Superior temporal gyrus (tissue), 1 donor: ENCODE measurements at regions not wholly inside any gene's neighbourhood (a gene's known extent, or its start where the extent isn't known, plus 50 kb on each side); places are given as distances from the start of the nearest gene placed in this dataset.

Experiments used
- DNase-seq: peaks from one replicate; pipeline ENCODE4 v3.0.0-alpha.2; 2016; ENCODE audit errors: extremely low spot score

DNA sequence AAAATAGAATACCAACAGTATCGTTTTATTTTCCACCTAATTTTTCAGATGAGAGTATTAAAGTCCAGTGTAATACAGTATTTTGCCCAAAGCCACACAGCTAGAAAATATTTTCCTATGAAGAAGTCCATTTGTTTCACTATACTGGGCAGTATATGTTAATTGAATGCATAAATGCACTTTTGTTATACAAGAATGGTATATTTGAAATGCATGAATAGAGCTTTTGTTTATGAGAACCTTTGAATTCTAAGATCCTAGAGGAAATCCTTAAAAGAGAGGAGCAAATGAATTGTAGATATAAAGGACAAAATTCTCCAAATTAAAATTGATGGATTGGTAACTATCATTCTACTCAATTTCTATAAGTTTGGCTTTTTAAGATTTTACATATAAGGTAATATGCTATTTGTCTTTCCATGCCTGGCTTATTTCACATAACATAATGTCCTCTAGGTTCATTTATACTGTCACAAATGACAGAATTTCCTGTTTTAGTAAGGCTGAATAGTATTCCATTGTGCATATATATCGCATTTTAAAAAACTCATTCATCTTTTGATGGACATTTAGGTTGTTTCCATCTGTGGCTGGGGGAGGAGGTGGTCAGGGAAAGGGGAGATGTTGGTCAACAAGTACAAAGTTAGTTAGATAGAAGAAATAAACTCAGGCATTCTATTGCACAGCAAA is 136.6 kb upstream of the DCN start:
- DNase-seq, result no peak

DNA sequence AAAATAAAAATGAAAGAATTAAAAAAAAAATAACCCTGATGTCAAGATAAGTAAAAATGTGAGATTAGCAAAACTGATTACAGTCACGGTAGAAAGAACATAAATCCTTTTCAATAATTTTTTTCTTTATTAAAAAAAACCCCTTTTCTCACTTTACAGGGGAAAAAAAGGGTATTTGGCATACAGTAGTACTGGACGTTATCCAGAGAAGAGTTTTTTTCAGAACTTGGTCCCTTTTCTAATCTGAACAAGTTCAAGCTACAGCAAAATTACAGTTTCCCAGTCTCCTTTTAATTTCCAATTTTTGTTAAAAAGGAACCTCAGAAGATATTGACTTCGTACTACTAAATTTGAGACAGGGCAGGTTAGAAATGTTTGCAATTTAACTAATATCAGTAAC is 134.7 kb upstream of the DCN start:
- no peak for DNase-seq

- DNase-seq, result no peak
Measured at GRCh38 chr12:91316907-91317269, 134.3 kb upstream of the DCN start.

GRCh38 chr12:91316161-91316906 is 133.7 kb upstream of the DCN start:
- DNase-seq, result no peak

- DNase-seq, result no peak
Measured at GRCh38 chr12:91311081-91311480, 128.5 kb upstream of the DCN start.

GRCh38 chr12:91309450-91309849 is 126.8 kb upstream of the DCN start:
- DNase-seq, result no peak

GRCh38 chr12:91307957-91308670 is 125.5 kb upstream of the DCN start:
- no peak for DNase-seq

- no peak for DNase-seq
Measured at GRCh38 chr12:91290354-91290753, 107.7 kb upstream of the DCN start.

- no peak for DNase-seq
Measured at GRCh38 chr12:91289906-91290305, 107.3 kb upstream of the DCN start.

- no peak for DNase-seq
Measured at GRCh38 chr12:91289072-91289471, 106.5 kb upstream of the DCN start.

DNA sequence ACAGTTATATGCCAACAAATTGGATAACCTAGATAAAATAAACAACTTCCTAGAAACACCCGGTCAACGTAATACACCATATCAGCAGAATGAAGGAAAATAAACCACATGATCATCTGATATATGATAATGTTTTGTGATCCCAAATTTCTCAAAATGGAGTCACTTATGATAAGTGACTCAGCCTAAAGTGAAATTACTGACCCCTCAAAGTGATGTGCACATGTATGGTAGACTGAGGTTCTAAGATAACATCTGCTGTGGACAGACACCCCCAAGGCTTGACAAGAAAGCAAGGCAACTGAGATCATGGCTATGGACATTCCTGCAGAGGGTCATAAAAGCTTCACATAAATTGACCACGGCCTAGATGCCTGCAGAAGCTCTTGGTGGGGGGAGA is 105.1 kb upstream of the DCN start:
- DNase-seq, result no peak

- DNase-seq, result no peak
Measured at GRCh38 chr12:91278126-91278525, 95.5 kb upstream of the DCN start.

GRCh38 chr12:91276509-91276908 is 93.9 kb upstream of the DCN start:
- no peak for DNase-seq

GRCh38 chr12:91275321-91275720 is 92.7 kb upstream of the DCN start:
- DNase-seq, result no peak

GRCh38 chr12:91274916-91275315 is 92.3 kb upstream of the DCN start:
- peak; percentile 57 for DNase-seq

DNA sequence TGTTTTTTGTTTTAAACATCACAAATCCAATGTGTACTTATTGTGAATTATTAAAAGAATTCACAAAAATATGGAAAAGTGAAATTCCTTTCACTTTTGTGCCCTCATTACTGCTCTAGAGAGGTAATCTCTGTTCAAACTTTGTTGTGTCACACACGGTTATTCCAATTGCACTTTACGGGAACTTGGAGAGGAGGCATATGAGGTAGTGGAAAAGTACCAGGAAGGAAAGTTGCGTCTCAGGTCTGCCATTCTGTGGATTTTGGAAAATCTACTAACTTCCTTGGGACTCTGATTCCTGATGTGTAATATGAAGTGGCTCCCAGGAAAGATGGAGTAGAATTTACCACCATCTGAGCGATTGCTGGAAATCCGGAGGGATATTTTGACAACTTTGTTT is 90.9 kb upstream of the DCN start:
- DNase-seq, result no peak

- DNase-seq, result no peak
Measured at GRCh38 chr12:91272461-91273063, 89.9 kb upstream of the DCN start.

- no peak for DNase-seq
Measured at GRCh38 chr12:91271185-91271584, 88.6 kb upstream of the DCN start.

DNA sequence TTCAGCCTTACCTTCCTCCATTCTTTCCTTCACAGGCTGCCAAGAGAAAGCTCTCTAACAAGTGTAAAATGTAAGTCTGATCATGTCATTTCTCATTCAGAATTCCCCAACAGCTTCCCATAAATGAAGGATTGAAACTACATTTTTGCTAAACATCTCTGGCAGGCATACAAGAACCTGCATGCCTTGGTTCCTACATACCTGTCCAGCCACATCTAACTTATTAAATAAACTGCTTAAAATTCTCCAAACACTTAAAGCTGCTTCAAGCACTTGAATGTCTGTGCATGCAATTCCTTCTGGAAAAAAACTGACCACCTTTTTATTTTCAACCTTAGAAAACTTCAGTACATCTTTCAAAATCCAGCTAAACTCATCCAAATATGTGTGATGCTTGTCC is 84.4 kb upstream of the DCN start:
- DNase-seq, result no peak

- DNase-seq, result no peak
Measured at GRCh38 chr12:91264178-91264577, 81.6 kb upstream of the DCN start.

DNA sequence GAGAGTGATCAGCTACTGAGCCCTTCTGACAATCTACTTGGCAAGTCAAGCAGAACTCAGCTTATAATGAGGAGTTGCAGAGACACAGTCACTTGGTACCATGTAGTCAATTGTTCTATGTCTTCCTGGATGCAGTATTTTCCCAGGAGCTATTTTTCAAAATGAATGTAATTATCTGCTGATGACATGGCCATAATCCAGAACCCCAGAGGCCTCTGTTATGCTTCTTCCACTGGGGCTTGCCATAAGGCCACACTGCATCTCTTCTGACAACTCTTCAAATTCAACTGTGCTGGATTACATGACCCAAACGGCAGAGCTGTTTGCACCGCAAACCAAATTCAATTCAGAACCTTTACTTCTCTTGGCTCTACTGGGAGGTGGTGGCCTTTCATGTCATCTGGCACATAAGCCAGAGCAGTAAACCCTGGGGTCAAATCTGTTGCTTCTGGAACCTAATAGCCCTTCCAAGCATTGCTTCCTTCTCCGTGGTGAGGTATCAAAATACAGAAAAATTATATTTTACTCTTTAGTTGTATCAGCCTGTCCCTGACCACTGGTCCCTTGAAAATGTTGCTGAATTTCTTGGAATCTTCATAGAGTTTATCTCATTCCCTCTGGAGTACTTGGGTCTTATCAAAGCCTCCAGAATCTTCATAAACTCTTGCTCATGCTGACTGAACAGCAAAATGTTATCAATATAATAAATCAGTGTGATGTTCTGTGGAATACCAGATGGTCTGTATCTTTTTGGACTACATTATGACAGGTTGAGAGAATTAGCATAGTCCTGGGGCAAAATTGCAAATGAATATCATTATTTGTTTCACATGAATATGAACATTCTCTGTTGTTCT is 79.4 kb upstream of the DCN start:
- no peak for DNase-seq

GRCh38 chr12:91256411-91256810 is 73.8 kb upstream of the DCN start:
- DNase-seq, result no peak
